ENCODE measurements at regions not wholly inside any gene's neighbourhood (a gene's known extent, or its start where the extent isn't known, plus 50 kb on each side); places are given as distances from the start of the nearest gene placed in this dataset.

GRCh38 chr1:80498673-80499072, 1302.1 kb upstream of the ADGRL2 start:
- TF ChIP-seq CTCF (IDR thresholded peaks at IDR 0.05; ENCODE audit: borderline replicate concordance, control extremely low read depth, extremely low read depth, insufficient read depth, missing control alignments) = no peak
- in situ Hi-C loops (cut with MboI; ENCODE audit: low sequenced_read_pairs, unreplicated experiment) = no loop called here
- DNase-seq (ENCODE audit: low spot score) = no peak

GRCh38 chr1:80495806-80496205, 1304.9 kb upstream of the ADGRL2 start:
- no peak for TF ChIP-seq CTCF (IDR thresholded peaks at IDR 0.05; ENCODE audit: borderline replicate concordance, control extremely low read depth, extremely low read depth, insufficient read depth, missing control alignments)
- no peak for DNase-seq (ENCODE audit: low spot score)
- in situ Hi-C loops (cut with MboI; ENCODE audit: low sequenced_read_pairs, unreplicated experiment) = no loop called here

- in situ Hi-C loops (cut with MboI; ENCODE audit: low sequenced_read_pairs, unreplicated experiment) = no loop called here
- no peak for DNase-seq (ENCODE audit: low spot score)
- TF ChIP-seq CTCF (IDR thresholded peaks at IDR 0.05; ENCODE audit: borderline replicate concordance, control extremely low read depth, extremely low read depth, insufficient read depth, missing control alignments) = no peak
These were observed 1328.6 kb upstream of the ADGRL2 start for GRCh38 chr1:80472145-80472544.

- in situ Hi-C loops (cut with MboI; ENCODE audit: low sequenced_read_pairs, unreplicated experiment) = no loop called here
- TF ChIP-seq CTCF (IDR thresholded peaks at IDR 0.05; ENCODE audit: borderline replicate concordance, control extremely low read depth, extremely low read depth, insufficient read depth, missing control alignments) = no peak
- DNase-seq (ENCODE audit: low spot score) = no peak
These were observed 1332.4 kb upstream of the ADGRL2 start for GRCh38 chr1:80468356-80468755.

GRCh38 chr1:80462006-80462405, 1338.7 kb upstream of the ADGRL2 start:
- TF ChIP-seq CTCF (IDR thresholded peaks at IDR 0.05; ENCODE audit: borderline replicate concordance, control extremely low read depth, extremely low read depth, insufficient read depth, missing control alignments) = no peak
- in situ Hi-C loops (cut with MboI; ENCODE audit: low sequenced_read_pairs, unreplicated experiment) = no loop called here
- DNase-seq (ENCODE audit: low spot score) = no peak

- no peak for TF ChIP-seq CTCF (IDR thresholded peaks at IDR 0.05; ENCODE audit: borderline replicate concordance, control extremely low read depth, extremely low read depth, insufficient read depth, missing control alignments)
- DNase-seq (ENCODE audit: low spot score) = no peak
- in situ Hi-C loops (cut with MboI; ENCODE audit: low sequenced_read_pairs, unreplicated experiment) = no loop called here
These were observed 1343.3 kb upstream of the ADGRL2 start for GRCh38 chr1:80457409-80457808.

GRCh38 chr1:80453775-80454174, 1347.0 kb upstream of the ADGRL2 start:
- no peak for DNase-seq (ENCODE audit: low spot score)
- in situ Hi-C loops (cut with MboI; ENCODE audit: low sequenced_read_pairs, unreplicated experiment) = no loop called here
- no peak for TF ChIP-seq CTCF (IDR thresholded peaks at IDR 0.05; ENCODE audit: borderline replicate concordance, control extremely low read depth, extremely low read depth, insufficient read depth, missing control alignments)
